OCI-LY3 (cell line): ENCODE measurements at regions not wholly inside any gene's neighbourhood (a gene's known extent, or its start where the extent isn't known, plus 50 kb on each side); places are given as distances from the start of the nearest gene placed in this dataset.
A peak's percentile ranks its signal among the peaks of the same experiment; 100 is the strongest.
"Not testable (repeated sequence)": the region's sequence is repeated elsewhere in the genome, so short reads cannot be mapped to it uniquely, and the experiment has no call there.

ENCODE experiments used
- H2AFZ ChIP-seq: fragments of 200-600, 300-600 bp; shearing (Covaris generic); 2 replicates; pipeline ENCODE4 v1.6.0; 2014; ENCODE audit warnings: antibody characterized with exemption, low read depth, low read length
- H3K27ac ChIP-seq: fragments of 200-600, 300-600 bp; sonication (generic); 2 replicates; pipeline ENCODE4 v1.5.1; 2014; ENCODE audit warnings: mild to moderate bottlenecking, low read length, moderate library complexity, mixed read lengths
- H3K27me3 ChIP-seq: fragments of 200-600, 300-600 bp; sonication (generic); 2 replicates; pipeline ENCODE4 v1.6.1; 2014; ENCODE audit warnings: low read depth, low read length, mixed read lengths
- H3K36me3 ChIP-seq: fragments of 200-600, 300-600 bp; sonication (generic); replicated peaks from 2 replicates; pipeline ENCODE3; 2014; ENCODE audit warnings: low read depth, low read length, mixed read lengths
- H3K4me1 ChIP-seq: fragments of 300-600, 200-600 bp; sonication (generic); 2 replicates; pipeline ENCODE4 v1.6.1; 2014; ENCODE audit warnings: low read length, mixed read lengths
- H3K4me2 ChIP-seq: fragments of 200-600, 300-600 bp; sonication (generic); 2 replicates; pipeline ENCODE4 v1.6.1; 2014; ENCODE audit warnings: low read length, mixed read lengths
- H3K4me3 ChIP-seq: fragments of 300-600, 200-600 bp; sonication (generic); 2 replicates; pipeline ENCODE4 v1.5.1; 2014; ENCODE audit warnings: antibody characterized with exemption, mild to moderate bottlenecking, low read length, moderate library complexity
- H3K79me2 ChIP-seq: fragments of 300-600, 200-600 bp; shearing (Covaris generic); 2 replicates; pipeline ENCODE4 v1.6.1; 2014; ENCODE audit warnings: mild to moderate bottlenecking, low read length, mixed read lengths
- H3K9ac ChIP-seq: fragments of 300-600, 200-600 bp; shearing (Covaris generic); 2 replicates; pipeline ENCODE4 v1.6.0; 2014; ENCODE audit warnings: mild to moderate bottlenecking, low read length, moderate library complexity
- H3K9me3 ChIP-seq: fragments of 200-600, 300-600 bp; shearing (Covaris generic); 2 replicates; pipeline ENCODE4 v1.6.1; 2014; ENCODE audit warnings: low read length, mixed read lengths; ENCODE audit not compliant: insufficient read depth
- H4K20me1 ChIP-seq: fragments of 200-600, 300-600 bp; sonication (generic); 2 replicates; pipeline ENCODE4 v1.6.1; 2016; ENCODE audit warnings: low read length, mixed read lengths; ENCODE audit not compliant: insufficient read depth
- CTCF ChIP-seq: fragments of 200-600, 300-600 bp; sonication (generic); IDR thresholded peaks from 2 replicates; pipeline ENCODE4 v1.5.1; 2014; ENCODE audit warnings: antibody characterized with exemption, low read length, low read depth
- EZH2phosphoT487 ChIP-seq: fragments of 200-600 bp; shearing (Covaris generic); IDR thresholded peaks from 2 replicates; pipeline ENCODE4 v1.6.1; 2018; ENCODE audit warnings: antibody characterized with exemption, mixed run types, low read depth

GRCh38 chr21:35436899-35437298 is 387.8 kb upstream of the RUNX1 start:
- H4K20me1 ChIP-seq, result no peaks in the 10 kb centered on the region

GRCh38 chr21:35432601-35433000 is 383.5 kb upstream of the RUNX1 start:
- H3K27ac ChIP-seq, H3K9me3 ChIP-seq, H3K36me3 ChIP-seq, H3K27me3 ChIP-seq, H4K20me1 ChIP-seq, H3K4me3 ChIP-seq, H3K4me2 ChIP-seq, H3K9ac ChIP-seq, H3K4me1 ChIP-seq, H2AFZ ChIP-seq, H3K79me2 ChIP-seq: not testable (repeated sequence)

More at GRCh38 chr21:35436899-35437298, 387.8 kb upstream of the RUNX1 start:
- no peak overlapping the region for H3K4me2 ChIP-seq
- H3K36me3 ChIP-seq, result no peaks in the 10 kb centered on the region
- no peak overlapping the region for H3K4me3 ChIP-seq
- no peak overlapping the region for H3K27ac ChIP-seq
- H3K4me1 ChIP-seq, result peaks cover 19% of the 10 kb centered on the region
- no peaks in the 10 kb centered on the region for H3K27me3 ChIP-seq
- H3K9ac ChIP-seq, result no peak overlapping the region
- TF ChIP-seq EZH2phosphoT487, result no peak
- peak; percentile 6; the same call in 1 of the 2 replicates for TF ChIP-seq CTCF
- no peaks in the 10 kb centered on the region for H3K9me3 ChIP-seq
- no peak overlapping the region for H2AFZ ChIP-seq
- no peaks in the 10 kb centered on the region for H3K79me2 ChIP-seq

- H3K4me3 ChIP-seq, result no peak overlapping the region
- H3K27ac ChIP-seq, result no peak overlapping the region
- no peaks in the 10 kb centered on the region for H3K36me3 ChIP-seq
- TF ChIP-seq EZH2phosphoT487 (no peak), CTCF (no peak)
- H3K9ac ChIP-seq, result no peak overlapping the region
- no peaks in the 10 kb centered on the region for H3K9me3 ChIP-seq
- no peaks in the 10 kb centered on the region for H3K79me2 ChIP-seq
- H3K4me2 ChIP-seq, result no peak overlapping the region
- H3K4me1 ChIP-seq, result peaks cover 14% of the 10 kb centered on the region
- H4K20me1 ChIP-seq, result no peaks in the 10 kb centered on the region
- H2AFZ ChIP-seq, result no peak overlapping the region
- 0 out of 2 replicates have a peak, but pooled peaks cover 7% of the 10 kb centered on the region for H3K27me3 ChIP-seq
These were observed 381.2 kb upstream of the RUNX1 start for GRCh38 chr21:35430260-35430659.

- Histone ChIP-seq H3K79me2 (no peaks in the 10 kb centered on the region), H3K9ac (no peak overlapping the region), H3K4me2 (no peak overlapping the region), H3K4me3 (no peak overlapping the region), H3K27ac (no peak overlapping the region), H3K27me3 (0 out of 2 replicates have a peak, but pooled peaks cover 7% of the 10 kb centered on the region), H2AFZ (no peak overlapping the region), H4K20me1 (no peaks in the 10 kb centered on the region), H3K9me3 (no peaks in the 10 kb centered on the region), H3K4me1 (peaks cover 14% of the 10 kb centered on the region), H3K36me3 (no peaks in the 10 kb centered on the region)
- no peak for TF ChIP-seq EZH2phosphoT487
- TF ChIP-seq CTCF, result no peak
These were observed 379.8 kb upstream of the RUNX1 start for GRCh38 chr21:35428937-35429336.

GRCh38 chr21:35428489-35428888 is 379.4 kb upstream of the RUNX1 start:
- Histone ChIP-seq H2AFZ (no peak overlapping the region), H3K27ac (no peak overlapping the region), H3K4me1 (peaks cover 14% of the 10 kb centered on the region), H3K79me2 (no peaks in the 10 kb centered on the region), H3K27me3 (0 out of 2 replicates have a peak, but pooled peaks cover 7% of the 10 kb centered on the region), H3K9me3 (no peaks in the 10 kb centered on the region), H3K4me3 (no peak overlapping the region), H4K20me1 (no peaks in the 10 kb centered on the region), H3K9ac (no peak overlapping the region), H3K4me2 (no peak overlapping the region), H3K36me3 (no peaks in the 10 kb centered on the region)
- TF ChIP-seq EZH2phosphoT487 (no peak), CTCF (no peak)
